ENCODE measurements at regions not wholly inside any gene's neighbourhood (a gene's known extent, or its start where the extent isn't known, plus 50 kb on each side); places are given as distances from the start of the nearest gene placed in this dataset.

- no peak overlapping the region for H3K4me2 ChIP-seq
- POLR2A ChIA-PET (ENCODE audit: unreplicated experiment) = no interaction called here
- no peaks in the 10 kb centered on the region; the same call in 1 of the 2 replicates for H3K27me3 ChIP-seq (ENCODE audit: insufficient read depth, low read depth)
- no TSS peak for BruUV-seq (replicated peaks)
- TF ChIP-seq EZH2 (IDR thresholded peaks at IDR 0.05; ENCODE audit: low read depth) (no peak), CTCF (conservative IDR thresholded peaks at IDR 0.05) (no peak)
- no peaks in the 10 kb centered on the region for H4K20me1 ChIP-seq (ENCODE audit: insufficient read depth)
- H3K4me3 ChIP-seq = no peak overlapping the region
- H3K27ac ChIP-seq = no peak overlapping the region
- no peaks in the 10 kb centered on the region for H3K9me3 ChIP-seq (ENCODE audit: insufficient read depth, low read depth)
- H3F3A ChIP-seq (ENCODE audit: insufficient read depth, low read depth) = no peaks in the 10 kb centered on the region
- intact Hi-C loops (cut with micrococcal nuclease; ENCODE audit: unreplicated experiment) = no loop called here
- no peaks in the 10 kb centered on the region for H3K36me3 ChIP-seq (ENCODE audit: low read depth)
- H3K79me2 ChIP-seq (ENCODE audit: low read depth) = no peaks in the 10 kb centered on the region
- H3K9me2 ChIP-seq (ENCODE audit: insufficient read depth) = no peaks in the 10 kb centered on the region
- H2AFZ ChIP-seq = no peak overlapping the region
- no peaks in the 10 kb centered on the region for H3K4me1 ChIP-seq (replicated peaks; ENCODE audit: insufficient read depth)
- CTCF ChIA-PET = no interaction called here
- no peak for DNase-seq
Measured at GRCh38 chr3:59567661-59568060, 517.8 kb upstream of the CFAP20DC start.

- Histone ChIP-seq H3K9me3 (ENCODE audit: insufficient read depth, low read depth) (no peaks in the 10 kb centered on the region), H3K27ac (no peak overlapping the region), H3K4me3 (no peak overlapping the region), H3K4me1 (replicated peaks; ENCODE audit: insufficient read depth) (no peaks in the 10 kb centered on the region), H4K20me1 (ENCODE audit: insufficient read depth) (no peaks in the 10 kb centered on the region), H3K27me3 (ENCODE audit: insufficient read depth, low read depth) (no peaks in the 10 kb centered on the region; the same call in 1 of the 2 replicates), H3K9me2 (ENCODE audit: insufficient read depth) (no peaks in the 10 kb centered on the region), H3K4me2 (no peak overlapping the region), H2AFZ (no peak overlapping the region), H3K36me3 (ENCODE audit: low read depth) (no peaks in the 10 kb centered on the region), H3K79me2 (ENCODE audit: low read depth) (no peaks in the 10 kb centered on the region), H3F3A (ENCODE audit: insufficient read depth, low read depth) (no peaks in the 10 kb centered on the region)
- ChIA-PET CTCF (no interaction called here), POLR2A (ENCODE audit: unreplicated experiment) (no interaction called here)
- BruUV-seq (replicated peaks) = no TSS peak
- DNase-seq = no peak
- intact Hi-C loops (cut with micrococcal nuclease; ENCODE audit: unreplicated experiment) = no loop called here
- TF ChIP-seq EZH2 (IDR thresholded peaks at IDR 0.05; ENCODE audit: low read depth) (no peak), CTCF (conservative IDR thresholded peaks at IDR 0.05) (no peak)
Measured at GRCh38 chr3:59566481-59566975, 516.7 kb upstream of the CFAP20DC start.

- no peak for DNase-seq
- Histone ChIP-seq H4K20me1 (ENCODE audit: insufficient read depth) (no peaks in the 10 kb centered on the region), H3K79me2 (ENCODE audit: low read depth) (no peaks in the 10 kb centered on the region), H3F3A (ENCODE audit: insufficient read depth, low read depth) (0 out of 2 replicates have a peak, but pooled peaks cover 2% of the 10 kb centered on the region), H3K9me3 (ENCODE audit: insufficient read depth, low read depth) (no peaks in the 10 kb centered on the region), H3K36me3 (ENCODE audit: low read depth) (no peaks in the 10 kb centered on the region), H3K4me3 (no peak overlapping the region), H3K27ac (no peak overlapping the region), H3K4me1 (replicated peaks; ENCODE audit: insufficient read depth) (peaks cover 3% of the 10 kb centered on the region), H3K9me2 (ENCODE audit: insufficient read depth) (no peaks in the 10 kb centered on the region), H3K4me2 (no peak overlapping the region), H3K27me3 (ENCODE audit: insufficient read depth, low read depth) (no peaks in the 10 kb centered on the region; the same call in 1 of the 2 replicates), H2AFZ (no peak overlapping the region)
- intact Hi-C loops (cut with micrococcal nuclease; ENCODE audit: unreplicated experiment) = no loop called here
- ChIA-PET POLR2A (ENCODE audit: unreplicated experiment) (no interaction called here), CTCF (no interaction called here)
- TF ChIP-seq CTCF (conservative IDR thresholded peaks at IDR 0.05) (no peak), EZH2 (IDR thresholded peaks at IDR 0.05; ENCODE audit: low read depth) (no peak)
- no TSS peak for BruUV-seq (replicated peaks)
Measured at GRCh38 chr3:59565125-59565524, 515.3 kb upstream of the CFAP20DC start.

Data from PC-9 (cell line).